ENCODE measurements at regions not wholly inside any gene's neighbourhood (a gene's known extent, or its start where the extent isn't known, plus 50 kb on each side); places are given as distances from the start of the nearest gene placed in this dataset.
A peak's percentile ranks its signal among the peaks of the same experiment; 100 is the strongest.

DNA sequence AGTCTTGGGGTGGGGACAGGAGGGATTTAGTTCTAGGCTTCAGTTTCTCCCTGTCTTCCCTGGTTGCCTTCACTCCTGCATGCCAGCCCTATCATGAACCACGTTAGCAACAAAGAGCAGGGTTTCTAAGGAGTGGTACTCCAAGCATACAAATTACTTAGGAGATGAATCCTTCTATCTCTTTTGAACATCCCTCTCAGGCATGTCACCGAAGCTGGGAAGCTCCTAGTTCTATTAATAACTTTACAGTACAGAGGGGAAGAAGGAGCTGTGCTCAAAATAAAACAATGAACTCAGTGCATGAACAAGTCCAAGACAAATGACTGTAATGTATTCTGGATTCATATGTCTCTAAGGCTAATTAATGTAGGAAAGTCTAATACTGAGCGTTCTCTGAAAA lies 450.6 kb upstream of the RASGEF1B start:
- no peak for FAIRE-seq
- no peak overlapping the region for H2BK5ac ChIP-seq (ENCODE audit: low read depth, low read length)
- ChIA-PET POLR2A (ENCODE audit: partially characterized antibody) (interaction anchor here (0.9 kb wide), 1 partner anchor 9 kb away, joined by 3 read pairs; no protein-coding TSS in a partner anchor), CTCF (ENCODE audit: partially characterized antibody) (interaction anchor here (0.8 to 1.3 kb wide), 3 partner anchors 8 to 18 kb away, joined by 3 read pairs; no protein-coding TSS in a partner anchor)
- H3K14ac ChIP-seq (ENCODE audit: insufficient read length) = no peak overlapping the region
- no peak overlapping the region for H4K5ac ChIP-seq (ENCODE audit: insufficient read length, low read depth, low read length)
- 88% methylated on average over 3 of the region's 3 CpGs; no CpG with 5 or more reads in 1 of the 2 experiments for WGBS, 2 experiments (ENCODE audit: extremely low coverage in 1 of 2, insufficient coverage in 1 of 2, insufficient read length in 1 of 2, insufficient replicate concordance in 2 of 2, low coverage in 1 of 2, low lambda C conversion rate in 2 of 2, missing lambda C conversion rate in 1 of 2)
- H3K4ac ChIP-seq (replicated peaks; ENCODE audit: insufficient read length, low read depth, low read length) = no peak overlapping the region
- H3K79me2 ChIP-seq (ENCODE audit: control insufficient read depth in 1 of 2, insufficient read depth in 2 of 2, low read length in 2 of 2) = no peaks in the 10 kb centered on the region
- no peaks in the 10 kb centered on the region for H3K27me3 ChIP-seq (replicated peaks in 1 of 4; ENCODE audit: control insufficient read depth in 3 of 4, extremely low read depth in 1 of 4, insufficient read depth in 3 of 4, low read length in 3 of 4)
- H3K23me2 ChIP-seq (ENCODE audit: low read depth, low read length) = no peaks in the 10 kb centered on the region
- H3K27ac ChIP-seq (ENCODE audit: low read depth, low read length) = no peak overlapping the region
- no peak overlapping the region for H4K91ac ChIP-seq (replicated peaks; ENCODE audit: insufficient read length, low read length)
- H2BK120ac ChIP-seq (replicated peaks; ENCODE audit: low read depth, low read length) = no peak overlapping the region
- no peaks in the 10 kb centered on the region for H3K36me3 ChIP-seq (ENCODE audit: control insufficient read depth in 2 of 4, insufficient read depth in 4 of 4, low read length in 3 of 4)
- H3K4me3 ChIP-seq (ENCODE audit: extremely low read depth in 1 of 4, insufficient read depth in 2 of 4, low read depth in 3 of 4, low read length in 4 of 4) = no peak overlapping the region
- H2BK20ac ChIP-seq (ENCODE audit: low read length) = no peak overlapping the region
- no peak overlapping the region for H2BK12ac ChIP-seq (ENCODE audit: low read depth, low read length)
- TF ChIP-seq JUN (IDR thresholded peaks at IDR 0.05; ENCODE audit: low read depth, low read length) (no peak), CEBPB (IDR thresholded peaks at IDR 0.05; ENCODE audit: low read depth, low read length) (no peak), HDAC2 (IDR thresholded peaks at IDR 0.05; ENCODE audit: borderline replicate concordance in 1 of 2, low read depth in 2 of 2, low read length in 2 of 2) (no peak), CTBP2 (IDR thresholded peaks at IDR 0.05; ENCODE audit: borderline replicate concordance, insufficient read depth, insufficient read length, low read length) (no peak), CBX5 (IDR thresholded peaks at IDR 0.05; ENCODE audit: low read depth, low read length) (no peak), RNF2 (IDR thresholded peaks at IDR 0.05; ENCODE audit: borderline replicate concordance, low read depth, low read length, missing control alignments, poor library complexity, severe bottlenecking) (no peak), KDM4A (IDR thresholded peaks at IDR 0.05; ENCODE audit: low read depth, low read length, severe bottlenecking) (no peak)
- H4K20me1 ChIP-seq (replicated peaks in 1 of 2; ENCODE audit: control insufficient read depth in 1 of 2, insufficient read depth in 2 of 2, low read length in 2 of 2) = no peaks in the 10 kb centered on the region
- no peaks in the 10 kb centered on the region for H3K4me1 ChIP-seq (replicated peaks in 1 of 4; ENCODE audit: control insufficient read depth in 3 of 4, insufficient read depth in 4 of 4, low read length in 3 of 4)
- no peak overlapping the region for H3K23ac ChIP-seq (ENCODE audit: insufficient read length)
- no peak overlapping the region for H3K9ac ChIP-seq (replicated peaks in 1 of 4; ENCODE audit: extremely low read depth in 1 of 4, low read depth in 3 of 4, low read length in 3 of 4)
- no peak overlapping the region for H3K56ac ChIP-seq (replicated peaks; ENCODE audit: insufficient read length, low read depth, low read length)
- no peak overlapping the region for H2BK15ac ChIP-seq (ENCODE audit: low read length)
- 0 out of 2 replicates have a peak overlapping the region, but pooled peaks have one; percentile 45 for H2AFZ ChIP-seq (ENCODE audit: low read length)
- no peak overlapping the region for H4K8ac ChIP-seq (ENCODE audit: extremely low read depth, insufficient read depth, low read length)
- no peak overlapping the region for H2AK5ac ChIP-seq (ENCODE audit: low read depth, low read length)
- no peak overlapping the region for H3K4me2 ChIP-seq (ENCODE audit: insufficient read depth in 1 of 2, low read depth in 2 of 2, low read length in 2 of 2)
- H3K18ac ChIP-seq (ENCODE audit: extremely low read depth, low read length) = no peak overlapping the region
- H3K9me3 ChIP-seq (ENCODE audit: insufficient read depth in 2 of 2, low read depth in 1 of 2, low read length in 1 of 2) = no peaks in the 10 kb centered on the region
- H3K79me1 ChIP-seq (ENCODE audit: low read depth, low read length) = no peaks in the 10 kb centered on the region
- no peak for DNase-seq (ENCODE audit: low read depth in 1 of 2, low spot score in 2 of 2)

Measured in H1 (cell line).